Thyroid gland (tissue), 4 donors: ENCODE measurements at regions not wholly inside any gene's neighbourhood (a gene's known extent, or its start where the extent isn't known, plus 50 kb on each side); places are given as distances from the start of the nearest gene placed in this dataset.

ENCODE experiments used
- DNase-seq, 2 donors: peaks; one replicate each; pipeline ENCODE4 v3.0.0-alpha.2; 2019
- H3K27ac ChIP-seq, 3 donors: fragments of 200-600 bp; sonication (generic); 1 replicate in 2 of 3; 2 replicates in 1 of 3; pipeline ENCODE4 v1.5.1; 2016 to 2019; ENCODE audit warnings: mild to moderate bottlenecking in 1 of 3, moderate library complexity in 1 of 3
- H3K27me3 ChIP-seq: fragments of 200-600 bp; sonication (generic); one replicate; pipeline ENCODE4 v1.5.1; 2019
- H3K36me3 ChIP-seq, 2 donors: fragments of 200-600 bp; sonication (generic); one replicate each; pipeline ENCODE4 v1.5.1; 2016 to 2019
- H3K4me1 ChIP-seq, 2 donors: fragments of 200-600 bp; sonication (generic); one replicate each; pipeline ENCODE4 v1.5.1; 2017 to 2019
- H3K4me3 ChIP-seq, 3 donors: fragments of 200-600 bp; sonication (generic); replicated peaks in 1 of 3; 1 replicate in 2 of 3; 2 replicates in 1 of 3; pipeline ENCODE4 v1.5.1; 2016; ENCODE audit warnings: mild to moderate bottlenecking in 1 of 3
- H3K9me3 ChIP-seq: fragments of 200-600 bp; sonication (generic); one replicate; pipeline ENCODE4 v1.5.1; 2017
- CTCF ChIP-seq, 6 experiments: fragments of 200-600 bp in 3 of 6; fragments of 450-650 bp in 3 of 6; sonication (generic) in 3 of 6; IDR thresholded peaks; one replicate each; pipeline ENCODE4 v1.5.1; 2016 to 2019; ENCODE audit warnings: antibody characterized with exemption in 6 of 6, mild to moderate bottlenecking in 2 of 6, inconsistent platforms in 1 of 6, moderate library complexity in 1 of 6
- POLR2A ChIP-seq, 2 donors: fragments of 450-650 bp; IDR thresholded peaks; one replicate each; pipeline ENCODE4 v1.6.1; 2017; ENCODE audit warnings: antibody characterized with exemption in 2 of 2, mild to moderate bottlenecking in 2 of 2, moderate library complexity in 1 of 2
- WGBS, 2 donors: methylation state at CpG; one replicate each; pipeline ENCODE4 v1.1.5; 2017; 5-methylcytosine and 5-hydroxymethylcytosine counted together
- intact Hi-C: fragments of 100-400 bp; cut with DNase I; formaldehyde crosslinking; loops from one replicate; pipeline ENCODE4 v1.15.1; 2023

GRCh38 chr6:99151634-99152346 is 197.7 kb downstream of the FAXC start:
- no peak overlapping the region for H3K27ac ChIP-seq
- no peaks in the 10 kb centered on the region for H3K4me1 ChIP-seq
- 40 to 42% methylated on average over 10 to 11 of the region's 11 CpGs for WGBS, 2 donors
- intact Hi-C loops = loop anchor here (5.0 kb wide), 1 partner anchor 91 kb away; no protein-coding TSS in a partner anchor
- DNase-seq = peak; percentile 61 to 76
- H3K4me3 ChIP-seq = no peak overlapping the region
- TF ChIP-seq CTCF (IDR thresholded peaks at IDR 0.05) (peak in 5 of 6 experiments; percentile 41 to 77 (median 62)), POLR2A (IDR thresholded peaks at IDR 0.05) (no peak)
- H3K36me3 ChIP-seq = no peaks in the 10 kb centered on the region
- H3K9me3 ChIP-seq = no peaks in the 10 kb centered on the region
- no peaks in the 10 kb centered on the region for H3K27me3 ChIP-seq

GRCh38 chr6:99148761-99149160 is 200.7 kb downstream of the FAXC start:
- 78 to 84% methylated on average over 2 of the region's 2 CpGs for WGBS, 2 donors
- no peak for TF ChIP-seq POLR2A (IDR thresholded peaks at IDR 0.05)
- no peak for TF ChIP-seq CTCF (IDR thresholded peaks at IDR 0.05)
- Histone ChIP-seq H3K4me1 (no peaks in the 10 kb centered on the region), H3K9me3 (no peaks in the 10 kb centered on the region), H3K4me3 (no peak overlapping the region), H3K27me3 (no peaks in the 10 kb centered on the region), H3K27ac (no peak overlapping the region), H3K36me3 (no peaks in the 10 kb centered on the region)
- DNase-seq = no peak
- intact Hi-C loops = no loop called here

GRCh38 chr6:99148111-99148510 is 200.4 kb upstream of the FBXL4 start:
- no peaks in the 10 kb centered on the region for H3K4me1 ChIP-seq
- H3K4me3 ChIP-seq = no peak overlapping the region

GRCh38 chr6:99147206-99147605 is 199.5 kb upstream of the FBXL4 start:
- WGBS, 2 donors = 70 to 81% methylated on average over 5 of the region's 5 CpGs
- Histone ChIP-seq H3K4me1 (no peaks in the 10 kb centered on the region), H3K4me3 (no peak overlapping the region), H3K9me3 (no peaks in the 10 kb centered on the region), H3K27ac (no peak overlapping the region), H3K36me3 (no peaks in the 10 kb centered on the region), H3K27me3 (no peaks in the 10 kb centered on the region)
- no peak for DNase-seq
- intact Hi-C loops = no loop called here
- no peak for TF ChIP-seq CTCF (IDR thresholded peaks at IDR 0.05)
- TF ChIP-seq POLR2A (IDR thresholded peaks at IDR 0.05) = no peak

More at GRCh38 chr6:99148111-99148510, 200.4 kb upstream of the FBXL4 start:
- TF ChIP-seq CTCF (IDR thresholded peaks at IDR 0.05) = no peak
- TF ChIP-seq POLR2A (IDR thresholded peaks at IDR 0.05) = no peak
- DNase-seq = no peak
- WGBS, 2 donors = 66 to 70% methylated on average over 2 of the region's 2 CpGs
- H3K36me3 ChIP-seq = no peaks in the 10 kb centered on the region
- intact Hi-C loops = no loop called here
- no peak overlapping the region for H3K27ac ChIP-seq
- H3K27me3 ChIP-seq = no peaks in the 10 kb centered on the region
- no peaks in the 10 kb centered on the region for H3K9me3 ChIP-seq

GRCh38 chr6:99146711-99147110 is 199.0 kb upstream of the FBXL4 start:
- intact Hi-C loops = no loop called here
- no peaks in the 10 kb centered on the region for H3K36me3 ChIP-seq
- no peak overlapping the region for H3K4me3 ChIP-seq
- H3K27ac ChIP-seq = no peak overlapping the region
- DNase-seq = no peak
- WGBS, 2 donors = 88 to 91% methylated on average over 4 of the region's 4 CpGs
- H3K9me3 ChIP-seq = no peaks in the 10 kb centered on the region
- H3K4me1 ChIP-seq = no peaks in the 10 kb centered on the region
- H3K27me3 ChIP-seq = no peaks in the 10 kb centered on the region
- TF ChIP-seq CTCF (IDR thresholded peaks at IDR 0.05) (no peak), POLR2A (IDR thresholded peaks at IDR 0.05) (no peak)
